NCI-H446 (cell line): ENCODE measurements at regions not wholly inside any gene's neighbourhood (a gene's known extent, or its start where the extent isn't known, plus 50 kb on each side); places are given as distances from the start of the nearest gene placed in this dataset.

Experiments used
- DNase-seq, 2 experiments: peaks; one replicate each; lab custom pipeline; 2025; lab: John Stamatoyannopoulos, UW

GRCh38 chr3:18295171-18295920 lies 129.8 kb downstream of the SATB1 start:
- DNase-seq = no peak

- no peak for DNase-seq
Measured at GRCh38 chr3:18290157-18290556, 135.0 kb downstream of the SATB1 start.

- no peak for DNase-seq
Measured at GRCh38 chr3:18288243-18288642, 136.9 kb downstream of the SATB1 start.

DNA sequence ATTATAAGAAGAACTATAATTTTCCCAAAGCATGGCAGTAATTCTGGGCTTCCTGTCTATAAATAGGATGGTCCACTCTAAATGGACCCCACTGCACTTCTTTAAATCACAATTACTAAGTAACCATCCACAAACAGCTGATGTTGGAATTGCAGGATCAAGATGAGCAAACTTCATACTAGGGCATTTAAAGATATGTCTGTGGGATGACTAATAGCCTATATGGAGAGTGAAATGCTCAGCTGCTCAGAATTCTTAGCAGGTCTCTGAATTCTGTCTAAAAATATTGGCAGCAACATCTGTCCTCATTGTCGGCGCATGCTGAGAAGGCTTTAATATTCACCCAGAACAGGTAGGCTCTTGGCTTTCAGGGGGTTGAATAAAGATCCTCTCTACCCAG lies 140.4 kb downstream of the SATB1 start:
- no peak for DNase-seq

GRCh38 chr3:18283680-18284079 lies 141.5 kb downstream of the SATB1 start:
- no peak for DNase-seq

GRCh38 chr3:18282507-18282906 lies 142.6 kb downstream of the SATB1 start:
- DNase-seq = no peak

DNA sequence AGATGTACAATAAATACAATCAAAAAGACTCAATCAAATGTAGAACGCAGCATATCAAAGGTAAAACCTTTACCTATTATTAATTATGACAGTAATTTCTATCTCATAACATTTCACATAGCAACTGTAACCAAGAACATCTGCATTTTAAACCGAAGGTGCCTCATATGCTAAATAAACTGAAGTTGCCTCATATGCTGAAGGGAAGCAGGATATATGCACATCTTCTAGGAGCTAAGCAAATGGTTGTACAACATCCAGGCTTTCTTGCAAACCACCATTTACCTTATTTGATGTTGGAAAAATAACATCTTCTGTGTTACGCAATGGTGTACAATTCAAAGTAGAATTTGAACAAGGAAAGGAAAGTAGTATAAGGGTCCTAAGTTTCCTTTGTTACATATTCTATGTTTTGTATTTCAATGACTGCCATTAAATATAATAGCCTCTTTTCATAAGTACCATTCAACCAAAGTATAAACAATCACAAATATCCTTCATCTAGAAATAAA lies 145.9 kb downstream of the SATB1 start:
- no peak for DNase-seq

DNA sequence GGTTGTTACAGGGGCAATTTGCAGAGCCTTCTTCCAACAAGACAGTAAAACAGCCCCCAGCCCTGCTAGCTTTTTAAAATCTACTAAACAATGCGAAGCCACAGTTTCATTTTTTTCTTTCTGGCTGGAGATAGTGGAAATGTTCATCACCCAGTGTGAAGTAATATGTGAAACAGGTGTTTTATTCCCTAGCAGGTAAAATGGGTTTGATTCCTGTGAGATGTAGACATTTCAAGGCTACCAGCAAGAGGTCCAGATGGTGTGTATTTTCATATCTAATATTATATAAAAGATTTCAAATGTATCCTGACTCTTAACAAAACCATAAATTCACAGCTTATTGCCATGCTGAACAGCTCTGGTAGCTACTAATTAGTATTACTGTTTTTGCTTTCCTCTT lies 160.3 kb downstream of the SATB1 start:
- DNase-seq = no peak

- DNase-seq = no peak
Measured at GRCh38 chr3:18264361-18264760, 160.8 kb downstream of the SATB1 start.

GRCh38 chr3:18258492-18258891 lies 166.6 kb downstream of the SATB1 start:
- DNase-seq = no peak

- no peak for DNase-seq
Measured at GRCh38 chr3:18252578-18252977, 172.6 kb downstream of the SATB1 start.

DNA sequence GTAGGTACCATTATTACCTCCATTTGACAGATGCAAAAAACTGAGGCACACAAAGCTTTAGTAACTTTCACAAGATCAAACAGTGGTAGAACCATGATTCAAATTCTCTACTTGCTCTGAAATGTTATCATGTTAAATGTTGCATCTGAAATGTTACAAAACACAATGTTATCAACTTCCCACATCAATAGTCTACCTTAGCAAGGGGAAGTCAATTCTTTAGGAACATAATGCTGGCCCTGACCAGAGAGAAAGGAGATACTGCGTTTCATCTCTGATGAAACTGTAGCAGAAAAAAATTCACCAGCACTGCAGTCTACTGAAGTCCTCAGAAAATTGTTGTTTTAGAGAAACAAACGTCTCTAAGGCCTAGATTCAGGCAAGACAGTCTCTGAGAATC lies 174.1 kb downstream of the SATB1 start:
- no peak for DNase-seq

- DNase-seq = no peak
Measured at GRCh38 chr3:18249126-18249525, 176.0 kb downstream of the SATB1 start.

- DNase-seq = no peak
Measured at GRCh38 chr3:18247776-18248310, 177.3 kb downstream of the SATB1 start.

- no peak for DNase-seq
Measured at GRCh38 chr3:18247139-18247695, 177.9 kb downstream of the SATB1 start.

GRCh38 chr3:18246336-18247060 lies 178.6 kb downstream of the SATB1 start:
- no peak for DNase-seq

DNA sequence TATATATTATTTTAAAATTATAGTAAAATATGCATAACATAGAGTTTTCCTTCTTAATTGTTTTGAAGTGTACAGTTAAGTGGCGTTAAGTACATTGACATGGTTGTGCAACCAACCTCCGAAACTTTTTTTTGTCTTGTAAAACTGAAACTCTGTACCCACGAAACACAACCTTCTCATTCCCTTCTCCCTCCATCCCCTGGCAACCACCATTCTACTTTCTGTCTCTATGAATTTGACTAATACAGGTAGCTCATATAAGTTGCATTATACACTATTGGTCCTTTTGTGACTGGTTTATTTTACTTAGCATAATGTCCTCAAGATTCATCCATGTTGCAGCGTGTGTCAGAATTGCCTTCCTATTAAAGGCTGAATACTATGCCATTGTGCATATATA lies 179.4 kb downstream of the SATB1 start:
- DNase-seq = no peak

- no peak for DNase-seq
Measured at GRCh38 chr3:18241837-18242236, 183.3 kb downstream of the SATB1 start.

GRCh38 chr3:18239674-18240073 lies 185.5 kb downstream of the SATB1 start:
- DNase-seq = no peak

- DNase-seq = no peak
Measured at GRCh38 chr3:18238746-18239331, 186.3 kb downstream of the SATB1 start.

DNA sequence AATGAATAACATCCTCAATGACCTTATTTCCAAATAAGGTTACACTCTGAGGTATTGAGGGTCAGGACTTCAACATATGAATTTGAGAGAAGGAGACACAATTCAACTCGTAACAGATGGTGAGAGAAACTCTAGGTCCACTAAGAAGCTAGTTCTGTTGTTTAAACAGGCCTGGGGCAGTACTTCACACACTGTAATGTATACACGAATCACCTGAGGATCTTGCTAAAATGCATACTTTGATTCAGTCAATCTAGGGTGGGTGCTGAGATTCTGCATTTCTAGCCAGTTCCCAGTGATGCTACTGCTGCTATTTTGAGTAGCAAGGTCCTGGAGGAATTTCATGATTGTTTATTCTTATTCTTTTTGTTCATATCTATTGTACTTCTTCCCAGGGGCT lies 186.8 kb downstream of the SATB1 start:
- no peak for DNase-seq

DNA sequence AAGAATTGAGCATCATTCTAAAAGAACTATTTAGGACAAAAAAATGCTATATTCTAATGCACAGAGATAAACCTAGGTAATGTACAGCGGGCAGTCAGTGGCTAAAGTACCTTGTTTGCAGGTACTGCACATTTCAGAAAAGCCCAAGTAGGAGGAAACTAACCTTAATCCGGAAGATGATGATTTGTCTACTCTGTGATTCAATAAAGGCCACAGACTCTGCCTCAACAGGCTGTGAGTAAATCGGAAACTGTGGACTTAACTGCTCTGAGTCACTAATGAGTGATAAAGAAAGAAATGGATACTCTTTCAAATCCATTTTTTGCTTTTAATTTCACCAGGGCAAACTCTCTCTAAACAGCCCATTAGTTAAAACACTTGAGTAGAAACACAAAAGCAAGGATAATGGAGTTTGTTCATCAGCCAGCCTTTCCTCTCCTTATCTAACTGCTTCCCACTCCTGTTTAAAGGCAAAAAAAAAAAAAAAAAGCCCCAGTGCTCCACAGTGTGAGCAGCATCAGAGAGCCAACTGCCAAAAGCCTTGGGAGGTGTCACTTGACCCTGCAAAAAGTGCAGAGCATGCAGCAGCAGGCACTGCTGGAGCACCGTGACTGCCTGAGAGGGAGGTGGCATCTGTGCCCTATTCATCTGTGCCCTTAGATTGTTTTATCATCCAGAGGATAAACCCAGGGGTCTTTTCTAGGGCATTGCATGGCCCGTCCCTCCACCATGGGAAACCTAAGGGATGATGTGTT lies 187.7 kb downstream of the SATB1 start:
- DNase-seq = no peak
